NCI-H1930 (cell line): ENCODE measurements at regions not wholly inside any gene's neighbourhood (a gene's known extent, or its start where the extent isn't known, plus 50 kb on each side); places are given as distances from the start of the nearest gene placed in this dataset.
"Not testable (repeated sequence)": the region's sequence is repeated elsewhere in the genome, so short reads cannot be mapped to it uniquely, and the experiment has no call there.

Experiments used
- DNase-seq, 2 experiments: peaks; one replicate each; lab custom pipeline; 2025; lab: John Stamatoyannopoulos, UW

DNA sequence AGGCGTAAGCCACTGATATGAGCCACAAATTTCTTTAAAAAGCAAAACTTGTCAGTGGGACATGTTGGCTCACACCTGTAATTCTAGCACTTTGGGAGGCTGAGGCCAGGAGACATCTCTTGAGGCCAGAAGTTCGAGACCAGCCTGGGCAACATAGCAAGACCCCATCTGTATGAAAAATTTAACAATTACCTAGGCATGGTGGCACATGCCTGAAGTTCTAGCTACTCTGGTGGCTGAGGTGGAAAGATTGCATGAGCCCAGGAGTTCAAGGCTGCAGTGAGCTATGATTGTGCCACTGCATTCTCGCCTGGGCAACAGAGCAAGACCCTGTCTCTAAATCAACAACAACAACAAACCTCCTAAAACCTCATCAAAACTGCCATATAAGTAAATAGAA lies 147.6 kb upstream of the BARHL2 start:
- DNase-seq, result no peak

DNA sequence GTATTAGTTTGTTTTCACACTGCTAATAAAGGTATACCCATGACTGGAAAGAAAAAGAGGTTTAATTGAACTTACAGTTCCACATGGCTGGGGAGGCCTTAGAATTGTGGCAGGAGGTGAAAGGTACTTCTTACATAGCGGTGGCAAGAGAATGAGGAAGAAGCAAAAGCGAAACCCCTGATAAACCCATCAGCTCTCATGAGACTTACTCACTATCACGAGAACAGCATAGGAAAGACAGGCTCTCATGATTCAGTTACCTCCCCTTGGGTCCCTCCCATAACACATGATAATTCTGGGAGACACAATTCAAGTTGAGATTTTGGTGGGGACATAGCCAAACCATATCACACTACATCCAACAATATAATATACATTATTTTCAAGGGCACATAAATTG lies 145.7 kb upstream of the BARHL2 start:
- DNase-seq, result no peak

DNA sequence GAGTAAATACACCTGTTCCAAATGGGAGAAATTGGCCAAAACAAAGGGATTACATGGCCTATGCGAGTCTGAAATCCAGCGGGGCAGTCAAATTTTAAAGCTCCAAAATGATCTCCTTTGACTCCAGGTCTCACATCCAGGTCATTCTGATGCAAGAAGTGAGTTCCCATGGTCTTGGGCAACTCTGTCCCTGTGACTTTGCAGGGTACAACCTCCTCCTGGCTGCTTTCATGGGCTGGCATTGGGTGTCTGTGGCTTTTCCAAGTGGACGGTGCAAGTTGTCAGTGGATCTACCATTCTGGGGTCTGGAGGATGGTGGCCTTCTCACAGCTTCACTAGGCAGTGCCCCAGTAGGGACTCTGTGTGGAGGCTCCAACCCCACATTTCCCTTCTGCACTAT lies 144.3 kb upstream of the BARHL2 start:
- DNase-seq, result not testable (repeated sequence)

DNA sequence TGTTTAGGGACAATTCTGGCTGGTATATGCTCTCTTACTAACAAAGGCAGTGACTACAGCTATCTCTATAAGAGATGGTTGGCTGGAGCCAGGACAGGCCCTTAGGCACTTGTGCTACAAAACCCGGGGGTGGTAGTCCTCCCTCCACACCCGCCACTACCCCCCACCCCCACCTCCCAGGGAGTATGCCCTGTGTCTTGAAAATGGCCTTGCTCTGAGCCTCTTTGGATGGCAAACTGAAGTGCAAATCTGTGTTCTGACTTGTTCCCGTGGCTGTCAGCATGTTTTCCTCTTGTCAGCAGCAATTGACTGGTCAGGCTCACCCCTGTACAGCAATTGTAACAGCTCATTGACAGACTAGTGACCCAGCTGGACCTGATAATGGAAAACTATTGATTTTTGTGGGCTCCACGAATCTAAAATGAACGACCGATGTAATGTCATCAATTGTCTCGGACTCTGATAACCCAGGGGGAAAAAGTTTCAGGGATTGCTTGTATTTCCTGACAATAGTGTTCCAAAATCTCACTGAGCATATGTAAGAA lies 139.4 kb upstream of the BARHL2 start:
- no peak for DNase-seq

GRCh38 chr1:90854397-90854924 lies 137.4 kb upstream of the BARHL2 start:
- peak; percentile 17 to 52 for DNase-seq

- DNase-seq, result no peak
Observed at GRCh38 chr1:90851711-90852050, 134.6 kb upstream of the BARHL2 start.

DNA sequence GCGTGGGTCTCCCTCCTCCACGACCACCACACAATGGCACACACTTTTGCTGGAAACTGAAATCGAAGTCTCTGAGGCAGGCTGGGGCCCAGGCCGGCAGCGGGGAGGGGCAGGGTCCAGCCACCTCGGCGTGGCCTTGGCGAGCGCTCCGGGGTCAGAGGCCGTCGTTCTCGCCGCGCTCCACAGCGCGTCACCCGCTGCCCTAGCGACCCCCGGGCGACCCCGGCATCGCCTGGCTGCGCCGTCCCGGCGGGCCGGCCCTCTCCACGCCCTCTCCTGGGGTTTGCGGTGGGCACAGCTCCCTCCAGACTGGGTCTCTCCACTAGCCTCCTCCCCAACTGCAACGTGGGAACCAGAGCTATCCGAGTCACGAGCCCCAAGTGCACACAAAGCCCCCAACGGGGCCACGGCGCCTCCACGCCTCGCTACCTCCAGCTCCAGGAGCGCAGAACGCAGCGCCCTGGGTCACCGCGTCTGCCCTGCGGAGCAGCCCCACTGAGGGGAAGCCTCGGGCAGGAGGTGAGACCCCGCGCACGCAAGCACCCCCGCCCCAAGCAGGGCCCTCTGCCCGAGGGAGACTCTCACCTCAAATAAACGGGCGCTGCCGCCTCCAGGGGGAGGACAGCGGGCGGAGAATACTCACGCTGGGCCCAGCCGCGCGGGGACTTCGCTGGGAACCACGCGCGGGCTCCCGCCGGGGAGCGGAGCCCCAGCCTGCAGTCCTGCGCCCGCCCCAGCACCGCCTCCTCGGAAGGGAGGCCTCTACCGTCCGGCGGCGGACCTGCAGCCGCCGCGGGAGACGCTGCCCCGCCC lies 134.0 kb upstream of the BARHL2 start:
- DNase-seq, result peak; percentile 60 to 70

- no peak for DNase-seq
Observed at GRCh38 chr1:90850181-90850897, 133.2 kb upstream of the BARHL2 start.

- DNase-seq, result no peak
Observed at GRCh38 chr1:90841473-90841872, 124.4 kb upstream of the BARHL2 start.

GRCh38 chr1:90840352-90840751 lies 123.2 kb upstream of the BARHL2 start:
- no peak for DNase-seq

- DNase-seq, result no peak
Observed at GRCh38 chr1:90839323-90839722, 122.2 kb upstream of the BARHL2 start.

DNA sequence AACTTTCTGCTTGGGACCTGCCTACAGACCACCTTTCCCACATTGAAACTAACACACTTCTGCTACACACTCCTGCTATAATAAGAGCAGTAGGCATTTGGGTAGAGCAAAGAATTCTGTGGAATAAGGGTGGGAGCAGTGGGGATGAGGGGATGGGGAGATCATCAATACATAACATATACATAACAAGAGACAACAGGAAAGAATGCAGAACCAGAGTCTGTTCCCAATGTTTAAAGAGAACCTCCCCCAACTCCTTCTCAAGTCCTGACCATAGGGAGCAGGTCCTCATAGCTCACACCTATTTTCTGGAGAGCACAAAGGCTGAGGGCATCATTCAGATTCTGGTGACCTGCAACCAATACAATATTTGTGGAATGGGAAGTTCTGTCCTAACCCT lies 121.6 kb upstream of the BARHL2 start:
- no peak for DNase-seq

DNA sequence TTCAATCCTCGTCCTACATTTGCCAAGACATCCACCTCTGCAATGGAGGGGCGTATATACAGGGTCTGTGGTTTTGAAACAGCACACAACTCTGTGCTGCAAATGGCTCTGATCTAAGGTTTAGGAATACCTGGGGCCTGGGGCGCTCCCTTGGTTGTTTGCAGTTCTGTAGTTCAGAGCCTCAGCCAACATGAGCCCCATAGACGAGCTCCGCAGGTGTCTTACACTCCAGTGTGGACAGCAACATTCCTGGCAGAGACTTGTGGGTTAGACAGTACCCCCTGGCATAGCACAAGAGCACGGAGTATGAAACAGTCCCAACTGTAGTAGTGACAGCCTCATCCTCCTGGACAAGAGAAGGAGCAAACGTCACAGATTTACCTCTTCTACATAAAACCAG lies 120.3 kb upstream of the BARHL2 start:
- no peak for DNase-seq

- no peak for DNase-seq
Observed at GRCh38 chr1:90836345-90836679, 119.2 kb upstream of the BARHL2 start.

GRCh38 chr1:90835661-90836344 lies 118.7 kb upstream of the BARHL2 start:
- DNase-seq, result no peak

- no peak for DNase-seq
Observed at GRCh38 chr1:90834886-90835660, 118.0 kb upstream of the BARHL2 start.

- DNase-seq, result no peak
Observed at GRCh38 chr1:90834354-90834885, 117.3 kb upstream of the BARHL2 start.

GRCh38 chr1:90833466-90834110 lies 116.5 kb upstream of the BARHL2 start:
- DNase-seq, result no peak

GRCh38 chr1:90831910-90832309 lies 114.8 kb upstream of the BARHL2 start:
- no peak for DNase-seq

DNA sequence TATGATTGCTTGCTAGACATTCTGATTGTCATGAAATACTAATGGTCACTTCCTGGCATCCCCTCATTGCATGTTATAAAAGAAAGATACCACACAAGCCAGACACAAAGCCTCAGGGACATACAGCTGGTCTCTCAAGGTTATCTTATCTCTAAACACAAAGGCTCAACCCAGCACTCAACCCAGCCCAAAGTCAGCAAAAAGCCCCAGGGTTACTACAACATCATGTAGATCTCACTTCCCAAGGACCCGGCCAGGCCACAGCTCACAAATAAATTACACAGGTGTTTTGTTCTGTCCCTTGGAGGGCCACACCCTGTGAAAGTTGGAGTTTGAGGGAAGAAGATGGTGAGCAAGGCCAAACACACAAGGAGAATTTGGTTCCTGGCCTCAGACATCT lies 109.7 kb upstream of the BARHL2 start:
- no peak for DNase-seq

- no peak for DNase-seq
Observed at GRCh38 chr1:90826024-90826423, 108.9 kb upstream of the BARHL2 start.
